T-helper 22 cell (primary cell): ENCODE measurements at regions not wholly inside any gene's neighbourhood (a gene's known extent, or its start where the extent isn't known, plus 50 kb on each side); places are given as distances from the start of the nearest gene placed in this dataset.

Experiments used
- DNase-seq: peaks from one replicate; pipeline ENCODE4 v3.0.0-alpha.2; 2020; ENCODE audit warnings: low read depth

DNA sequence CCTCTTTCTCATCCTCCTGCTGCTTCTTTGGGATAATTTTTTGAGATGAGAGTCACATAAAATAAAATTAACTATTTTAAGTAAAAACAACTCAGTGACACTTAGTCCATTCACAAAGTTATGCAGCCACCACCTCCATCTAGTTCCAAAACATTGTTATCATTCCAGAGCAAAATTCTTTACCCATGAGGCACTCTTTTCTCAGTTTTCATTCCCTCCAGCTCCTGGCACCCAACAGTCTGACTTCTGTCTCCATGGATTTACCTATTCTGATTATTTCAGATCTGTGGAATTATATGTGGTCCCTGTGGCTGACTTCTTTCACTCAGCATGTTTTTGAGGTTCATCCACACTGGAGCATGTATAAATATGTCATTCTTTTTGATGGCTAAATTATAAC lies 239.9 kb upstream of the DYNLRB2 start:
- DNase-seq, result no peak

DNA sequence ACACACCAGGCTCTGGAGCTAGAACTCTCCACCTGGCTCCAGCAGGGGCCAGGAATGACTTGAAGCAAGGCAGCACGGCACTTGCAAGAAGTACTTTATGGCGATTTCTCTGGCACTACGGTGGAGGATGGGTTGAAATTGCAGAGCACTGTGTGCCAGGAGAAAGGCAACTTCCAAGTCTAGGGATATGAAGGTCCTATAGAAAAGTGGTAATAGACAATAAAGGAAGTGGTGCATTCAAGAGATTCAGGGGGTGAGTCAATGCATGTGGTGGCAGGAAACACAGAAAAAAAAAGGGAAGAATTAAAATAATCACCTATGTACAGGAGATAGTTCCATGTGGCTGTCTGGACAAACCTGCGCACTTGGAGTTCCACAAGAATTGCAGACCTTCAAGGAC lies 240.3 kb upstream of the DYNLRB2 start:
- no peak for DNase-seq

DNA sequence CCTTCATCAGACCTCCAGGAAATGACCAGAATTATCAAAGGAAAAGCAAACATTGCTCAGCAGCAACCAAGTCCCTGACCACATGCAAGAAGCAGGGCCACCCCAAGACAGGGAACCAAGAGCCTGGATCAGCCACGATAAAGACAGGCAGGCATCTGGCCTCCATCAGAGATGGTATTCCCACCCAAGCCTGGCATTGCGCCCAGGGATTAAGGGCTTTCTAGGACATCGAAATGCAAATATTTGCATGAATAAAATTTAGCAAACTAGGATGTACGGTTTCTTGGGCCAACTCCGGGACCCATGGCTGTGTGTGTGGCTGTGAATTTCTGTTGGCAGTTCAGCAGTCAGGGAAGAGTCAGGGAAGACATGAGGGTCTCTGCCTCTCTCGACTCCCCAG lies 241.4 kb upstream of the DYNLRB2 start:
- no peak for DNase-seq

DNA sequence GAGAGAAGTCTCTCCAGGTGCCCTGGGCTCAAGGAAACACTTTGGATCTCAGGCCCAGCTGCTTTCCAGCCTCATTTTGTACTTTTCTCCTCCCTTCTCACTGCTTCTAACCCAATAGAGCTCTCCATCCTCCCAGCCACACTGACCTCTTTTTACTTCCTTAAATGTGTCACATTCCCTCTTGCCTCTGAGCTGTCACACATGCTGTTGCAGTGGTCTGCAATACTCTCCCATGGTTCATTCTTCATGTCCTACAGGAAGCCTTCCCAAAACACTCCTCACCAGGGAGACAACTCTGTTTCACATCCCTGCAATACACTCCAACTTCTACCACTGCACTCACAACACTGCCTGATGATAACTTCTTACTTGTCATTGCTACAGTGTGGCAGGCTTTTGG lies 242.1 kb upstream of the DYNLRB2 start:
- no peak for DNase-seq

DNA sequence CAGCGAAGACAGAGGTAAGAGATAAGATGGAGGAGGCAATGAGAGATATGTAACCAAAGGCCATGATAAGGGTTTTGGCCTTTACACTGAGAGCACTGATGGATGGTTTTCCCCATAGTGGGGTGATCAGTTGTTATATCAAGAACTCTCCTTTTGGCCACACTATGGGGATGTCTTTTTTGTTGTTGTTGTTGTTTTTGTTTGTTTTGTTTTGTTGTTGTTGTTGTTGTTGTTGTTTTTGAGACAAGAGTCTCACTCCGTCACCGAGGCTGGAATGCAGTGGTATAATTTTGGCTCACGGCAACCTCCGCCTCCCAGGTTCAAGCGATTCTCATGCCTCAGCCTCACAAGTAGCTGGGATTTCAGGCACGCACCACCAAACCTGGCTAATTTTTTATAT lies 244.8 kb upstream of the DYNLRB2 start:
- no peak for DNase-seq

DNA sequence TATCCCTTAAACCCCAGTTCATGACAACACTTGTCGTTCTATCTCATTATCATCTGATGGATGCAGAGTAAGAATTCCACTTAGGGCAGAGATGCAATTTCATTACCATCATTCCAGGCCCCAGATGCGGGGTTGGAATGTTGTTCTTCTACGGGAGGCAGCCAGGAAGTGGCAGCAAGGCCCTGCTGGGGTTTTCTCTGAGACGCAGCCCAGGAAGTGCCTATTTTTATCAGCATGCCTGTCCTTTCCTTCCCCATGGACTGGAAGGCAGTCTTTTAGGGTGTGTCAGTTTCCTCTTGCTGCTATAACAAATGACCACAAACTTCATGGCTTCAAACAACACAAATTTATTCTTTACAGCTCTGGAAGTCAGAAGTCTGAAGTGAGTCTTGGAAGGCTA lies 246.6 kb upstream of the DYNLRB2 start:
- DNase-seq, result no peak

DNA sequence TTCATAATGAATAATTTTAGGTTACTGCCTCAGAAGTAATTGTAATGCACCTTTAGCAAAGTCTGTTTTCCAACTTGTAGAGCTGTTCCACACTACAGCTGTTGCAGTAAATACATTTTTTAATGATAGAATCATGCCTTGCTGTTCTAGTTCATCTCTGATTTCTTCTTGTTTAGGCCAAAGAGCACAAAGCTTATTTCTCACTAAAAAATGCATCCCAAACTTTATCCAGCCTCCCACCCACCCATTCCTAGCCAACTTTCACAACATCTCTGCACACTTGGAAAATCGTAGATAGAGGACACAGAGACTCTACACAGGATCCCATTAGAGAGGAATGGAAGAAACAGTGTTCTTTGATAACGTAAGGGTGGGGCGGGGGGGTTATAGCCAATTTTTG lies 252.2 kb upstream of the DYNLRB2 start:
- no peak for DNase-seq

DNA sequence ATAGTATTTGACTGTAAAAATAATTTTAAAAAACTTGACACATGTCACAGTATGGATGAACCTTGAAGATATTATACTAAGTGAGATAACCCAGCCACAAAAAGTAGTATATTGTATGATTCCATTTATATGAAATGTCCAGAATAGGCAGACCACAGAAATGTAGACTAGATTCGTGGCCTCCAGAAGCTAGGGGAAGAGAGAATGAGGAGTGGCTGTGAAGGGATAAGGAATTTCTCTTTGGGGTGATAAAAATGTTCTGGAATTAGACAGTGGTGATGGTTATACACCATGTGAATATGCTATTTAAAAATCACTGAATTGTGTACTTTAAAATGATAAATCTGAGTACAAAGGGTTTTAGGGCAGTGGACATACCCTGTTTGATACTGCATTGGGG lies 253.1 kb upstream of the DYNLRB2 start:
- DNase-seq, result no peak

DNA sequence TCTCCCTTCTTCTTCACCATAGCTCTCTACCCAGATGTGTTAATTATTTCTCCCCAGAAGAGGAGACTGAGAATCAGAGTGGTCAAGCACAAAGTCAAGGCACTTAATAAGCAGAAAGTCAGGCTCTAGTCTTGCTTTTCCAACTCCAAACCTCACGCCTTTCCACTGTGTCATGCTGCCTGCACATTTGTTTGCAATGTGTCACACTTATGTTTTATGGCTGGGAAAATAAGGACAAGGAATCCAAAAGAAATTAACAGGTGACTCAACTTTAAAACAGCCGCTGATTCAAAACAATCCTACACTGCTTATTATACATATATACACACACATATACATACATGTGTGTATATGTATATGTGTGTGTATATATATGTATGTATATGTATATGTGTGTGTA lies 255.7 kb upstream of the DYNLRB2 start:
- DNase-seq, result no peak

DNA sequence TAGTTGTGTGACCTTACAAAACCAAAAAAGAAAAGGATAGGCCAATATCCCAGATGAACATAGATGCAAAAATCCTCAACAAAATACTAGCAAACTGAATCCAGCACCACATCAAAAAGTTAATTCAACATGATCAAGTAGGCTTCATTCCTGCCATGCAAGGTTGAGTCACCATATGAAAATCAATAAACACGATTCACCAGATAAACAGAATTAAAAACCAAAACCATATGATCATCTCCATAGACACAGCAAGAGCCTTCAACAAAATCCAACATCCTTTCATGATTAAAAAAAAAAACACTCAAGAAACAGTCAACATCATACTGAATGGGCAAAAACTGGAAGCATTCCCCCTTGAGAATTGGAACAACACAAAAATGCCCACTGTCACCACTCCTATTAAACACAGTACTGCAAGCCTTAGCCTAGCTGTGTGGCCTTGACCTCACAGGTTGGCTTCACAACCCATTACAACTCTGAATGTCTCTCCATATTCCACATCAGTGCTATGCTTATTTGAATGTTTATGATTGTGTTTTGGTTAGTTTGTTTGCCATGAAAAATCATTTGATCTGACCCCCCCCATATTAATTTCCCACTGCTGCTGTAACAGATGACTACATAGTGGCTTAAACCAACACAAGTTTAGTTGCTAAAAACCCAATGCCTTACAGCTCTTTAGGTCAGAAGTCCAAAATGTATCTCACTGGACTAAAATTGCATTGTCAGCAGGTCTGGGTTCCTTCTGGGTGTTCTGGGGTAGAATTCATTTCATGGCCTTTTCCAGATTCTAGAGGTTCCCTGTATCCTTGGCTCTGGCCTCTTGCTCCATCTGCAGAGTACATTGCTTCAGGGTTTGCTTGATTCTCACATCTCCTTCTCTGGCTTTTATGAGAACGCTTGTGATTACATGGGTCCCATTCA lies 257.1 kb upstream of the DYNLRB2 start:
- DNase-seq, result no peak

DNA sequence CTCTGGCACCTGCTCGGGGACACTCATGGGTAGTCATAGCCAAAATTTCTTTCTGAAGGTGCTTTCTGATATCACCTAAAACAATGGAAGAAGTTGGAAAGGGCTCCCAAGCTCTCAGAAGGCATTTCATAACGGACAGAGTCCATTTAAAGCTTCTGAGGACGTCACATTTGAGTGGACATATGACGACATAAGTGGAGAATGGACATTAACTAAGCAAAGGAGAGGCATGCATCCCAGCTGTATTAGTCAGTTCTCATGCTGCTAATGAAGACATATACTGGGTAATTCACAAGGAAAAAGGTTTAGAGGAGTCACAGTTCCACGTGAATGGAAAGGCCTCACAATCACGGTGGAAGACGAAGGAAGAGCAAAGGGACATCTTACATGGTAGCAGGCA lies 260.2 kb upstream of the DYNLRB2 start:
- DNase-seq, result no peak

DNA sequence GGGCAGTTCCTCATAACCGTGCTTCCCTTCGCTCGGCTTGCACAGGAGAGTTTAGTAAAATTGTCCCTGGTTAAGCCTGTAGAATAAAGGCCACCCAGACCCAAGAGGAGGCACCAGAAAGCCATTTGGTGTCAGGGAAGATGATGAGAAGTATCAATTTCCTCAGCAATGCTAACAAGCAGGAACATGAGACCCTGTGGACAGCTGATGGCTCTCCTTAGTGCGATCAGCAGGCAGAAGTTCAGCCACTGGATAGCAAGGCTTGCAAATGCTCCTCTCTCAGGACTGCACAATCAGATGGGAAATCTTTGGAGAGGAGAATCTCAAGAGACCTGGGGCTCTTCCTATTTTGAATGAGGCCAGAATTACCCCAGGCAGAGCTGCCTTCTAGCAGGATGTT lies 261.1 kb upstream of the DYNLRB2 start:
- no peak for DNase-seq

DNA sequence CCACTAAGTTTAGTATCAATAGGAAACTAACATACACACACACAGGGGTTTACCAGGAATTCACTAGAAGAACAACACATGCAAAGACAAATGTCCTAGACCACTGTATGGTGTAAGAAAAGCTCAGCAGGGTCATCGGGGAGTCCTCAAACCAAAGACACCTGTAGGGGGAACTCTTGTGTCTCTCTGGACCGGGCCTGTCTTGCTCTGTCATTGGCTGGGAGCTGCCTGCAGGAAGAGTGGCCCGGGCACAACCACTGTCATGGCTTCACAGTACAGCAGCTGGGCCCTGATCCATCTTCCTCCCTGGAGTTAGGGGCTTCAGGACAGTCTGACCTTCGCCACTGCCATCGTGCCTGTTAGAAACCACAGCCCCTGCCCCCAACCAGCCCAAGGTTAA lies 263.6 kb upstream of the DYNLRB2 start:
- DNase-seq, result no peak

DNA sequence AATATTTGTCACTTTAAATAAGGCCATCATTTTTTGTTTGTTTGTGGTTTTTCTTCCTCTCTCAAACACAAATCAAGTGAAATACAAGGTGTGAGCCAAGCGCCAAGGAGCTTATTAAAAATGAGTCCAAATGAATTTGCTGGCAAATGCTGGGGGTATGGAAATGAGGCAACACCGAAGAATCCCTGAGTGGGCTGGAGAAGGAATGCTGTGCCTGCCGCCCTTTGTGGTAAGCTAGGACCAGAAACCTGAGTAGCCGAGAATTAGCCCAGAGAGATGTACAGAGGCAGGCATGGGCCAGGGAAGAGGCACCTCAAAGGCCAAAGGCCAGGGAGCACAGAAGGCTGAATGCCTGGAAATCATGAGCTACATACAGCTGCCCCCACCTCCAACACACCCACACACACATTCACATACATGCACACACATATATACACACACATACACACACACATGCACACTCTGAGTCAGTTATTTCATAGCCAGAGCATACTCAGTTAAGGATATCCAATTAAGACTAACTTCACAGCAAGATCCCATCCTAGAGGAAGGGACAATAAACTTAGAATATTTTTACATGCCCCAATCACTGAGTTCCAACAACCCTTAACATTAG lies 266.1 kb upstream of the DYNLRB2 start:
- DNase-seq, result no peak

DNA sequence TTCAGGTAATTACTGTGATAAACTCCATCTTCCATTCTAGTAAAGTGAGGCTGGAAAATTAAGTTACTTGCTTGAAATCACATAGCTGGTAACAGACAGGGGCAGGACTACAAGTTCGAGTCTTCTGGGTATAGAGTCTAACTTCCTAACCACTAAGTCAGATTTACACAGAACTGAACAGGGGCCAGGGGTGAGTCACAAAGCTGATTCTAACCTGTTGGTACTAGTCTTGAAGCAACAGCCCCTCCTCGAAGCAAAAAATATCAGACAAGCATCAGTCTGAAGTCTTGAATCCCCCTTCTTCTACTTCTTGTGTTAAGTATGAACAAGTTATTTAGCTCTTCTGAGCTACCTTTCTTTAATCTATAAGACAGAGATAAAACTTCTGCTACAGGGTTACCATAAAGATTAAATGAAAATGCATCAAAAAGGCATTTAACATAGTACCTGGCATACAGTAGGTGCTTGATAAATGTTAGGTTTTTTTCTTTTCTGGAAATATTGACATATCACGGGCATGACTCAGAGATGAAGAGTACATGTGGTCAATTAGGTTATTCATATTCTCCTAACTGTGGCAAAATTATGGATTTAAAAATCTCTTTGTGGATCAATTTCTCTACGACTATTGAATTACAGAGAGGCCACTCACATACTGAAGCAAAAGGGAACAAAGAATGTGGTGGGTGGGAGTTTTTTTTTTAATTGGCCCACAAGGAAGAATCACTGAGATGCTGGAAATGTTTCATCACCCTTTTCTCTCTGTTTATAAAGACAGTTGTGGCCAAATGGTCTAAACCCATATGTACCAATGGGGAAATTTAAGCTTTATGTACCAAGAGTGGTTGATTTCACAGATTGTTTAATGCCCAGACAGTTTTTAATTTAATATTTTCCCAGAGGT lies 266.9 kb upstream of the DYNLRB2 start:
- no peak for DNase-seq

DNA sequence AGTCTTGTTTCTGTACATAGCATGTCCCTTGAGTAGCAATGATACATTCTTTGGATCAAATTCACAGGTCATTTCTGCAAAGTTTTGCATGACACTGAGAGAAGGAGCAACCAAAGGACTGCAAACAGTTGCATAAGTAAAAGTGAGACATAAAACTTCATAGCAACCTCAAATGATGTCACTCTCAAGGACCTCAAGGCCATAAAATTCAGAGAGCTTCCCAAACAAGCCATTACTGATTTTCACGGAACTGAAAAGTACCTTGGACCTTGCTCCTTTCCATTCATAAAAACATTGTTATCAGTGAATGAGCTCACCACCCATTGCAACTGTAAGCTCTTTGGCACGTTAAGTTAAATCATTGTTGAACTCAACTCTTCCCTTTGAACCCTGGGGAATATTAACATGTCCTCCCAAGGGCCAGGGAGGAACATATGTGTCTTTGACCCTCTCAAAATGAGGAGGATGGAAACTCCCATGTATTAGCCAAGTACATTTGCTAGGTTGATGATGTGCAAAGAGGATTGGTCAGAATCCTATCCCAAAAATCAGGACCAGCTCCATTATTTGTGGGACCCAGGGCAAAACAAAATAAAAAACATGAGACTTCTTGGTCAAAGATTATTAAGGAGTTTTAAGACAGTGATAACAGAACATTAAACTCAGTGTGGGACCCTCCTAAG lies 275.0 kb upstream of the DYNLRB2 start:
- DNase-seq, result no peak

DNA sequence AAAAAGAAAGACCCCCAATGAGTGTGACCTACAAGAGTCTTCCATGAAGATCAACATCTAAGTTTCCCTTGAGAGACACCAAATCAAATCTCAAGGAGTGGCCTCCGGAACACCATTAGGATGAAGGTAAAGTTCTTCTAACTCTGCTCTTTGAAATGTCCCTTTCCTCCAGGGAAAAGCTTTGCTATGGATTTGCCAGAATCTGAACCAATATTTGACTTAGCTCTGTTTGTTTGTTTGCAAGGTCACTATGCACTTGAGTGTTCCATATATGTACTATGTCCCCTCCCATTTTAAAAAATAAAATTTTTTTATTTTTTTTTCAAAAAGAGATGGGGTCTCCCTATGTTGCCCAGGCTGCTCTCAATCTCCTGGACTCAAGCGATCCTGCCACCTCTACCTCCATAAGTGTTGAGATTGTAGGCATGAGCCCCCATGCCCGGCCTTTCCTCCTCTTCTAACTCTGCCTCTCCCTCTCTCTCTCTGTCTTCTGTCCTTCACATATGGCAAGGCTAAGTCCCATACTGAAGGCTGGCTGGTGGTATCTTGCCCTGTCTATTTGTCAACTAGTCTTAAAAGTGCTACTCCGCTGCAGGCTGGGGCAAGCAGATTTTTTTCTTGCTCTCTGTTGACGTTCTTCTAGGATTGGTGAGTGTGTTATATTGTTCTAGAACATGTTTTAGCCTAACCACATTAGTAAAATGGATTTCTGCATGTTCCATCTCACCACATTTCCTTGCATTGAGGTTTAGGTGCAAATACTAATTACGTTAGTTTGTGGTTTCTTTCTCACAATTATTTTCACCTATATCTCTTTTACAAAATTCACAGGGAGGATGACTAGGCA lies 276.7 kb upstream of the DYNLRB2 start:
- no peak for DNase-seq

DNA sequence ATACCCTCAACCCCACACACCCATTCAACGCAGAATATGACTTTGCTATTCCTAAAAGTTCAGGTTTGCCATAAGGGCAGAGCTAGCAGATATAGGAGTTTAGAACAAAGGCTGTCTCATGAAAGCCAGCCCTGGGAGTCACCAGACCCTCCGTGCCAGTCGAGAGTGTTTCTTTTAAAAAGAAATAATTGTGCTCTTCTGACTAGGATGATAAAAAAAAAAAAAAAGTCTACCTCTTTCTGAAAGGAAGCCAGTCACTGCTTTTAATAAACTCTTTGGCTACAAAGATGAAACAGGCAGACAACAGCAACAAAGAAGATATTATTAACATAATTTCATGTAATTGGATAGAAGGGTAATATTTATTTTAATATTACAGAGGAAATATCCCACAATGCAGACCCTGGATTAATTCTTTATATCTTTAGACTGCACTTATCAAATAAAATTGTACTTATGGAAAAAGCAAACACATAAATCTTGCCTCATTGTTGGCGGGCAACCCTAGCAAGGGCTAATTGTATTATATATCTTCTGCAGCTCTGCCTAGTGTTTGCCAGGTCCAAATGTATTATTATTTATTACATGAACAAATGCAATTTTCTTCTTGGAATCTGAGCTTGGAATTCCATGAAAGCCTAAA lies 277.5 kb upstream of the DYNLRB2 start:
- DNase-seq, result no peak

DNA sequence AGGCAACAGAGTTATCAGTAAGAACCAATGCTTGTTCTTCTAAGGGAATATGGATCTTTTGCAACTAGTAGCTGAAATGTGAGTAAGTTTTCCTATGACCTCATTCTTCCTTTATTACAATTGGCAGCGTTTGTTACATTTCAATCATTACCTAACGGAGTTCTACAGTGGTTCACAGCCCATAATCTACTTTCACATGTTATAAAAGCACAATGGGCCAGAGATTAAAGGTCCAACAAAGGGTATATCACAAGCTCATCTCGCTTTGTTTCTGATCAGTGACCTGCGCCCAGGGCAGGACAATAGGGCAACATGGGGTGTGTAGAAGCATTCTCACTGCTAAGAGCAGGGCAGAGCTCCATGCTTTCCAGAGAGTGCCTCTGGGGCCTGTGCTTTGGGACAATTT lies 279.9 kb upstream of the DYNLRB2 start:
- DNase-seq, result no peak

DNA sequence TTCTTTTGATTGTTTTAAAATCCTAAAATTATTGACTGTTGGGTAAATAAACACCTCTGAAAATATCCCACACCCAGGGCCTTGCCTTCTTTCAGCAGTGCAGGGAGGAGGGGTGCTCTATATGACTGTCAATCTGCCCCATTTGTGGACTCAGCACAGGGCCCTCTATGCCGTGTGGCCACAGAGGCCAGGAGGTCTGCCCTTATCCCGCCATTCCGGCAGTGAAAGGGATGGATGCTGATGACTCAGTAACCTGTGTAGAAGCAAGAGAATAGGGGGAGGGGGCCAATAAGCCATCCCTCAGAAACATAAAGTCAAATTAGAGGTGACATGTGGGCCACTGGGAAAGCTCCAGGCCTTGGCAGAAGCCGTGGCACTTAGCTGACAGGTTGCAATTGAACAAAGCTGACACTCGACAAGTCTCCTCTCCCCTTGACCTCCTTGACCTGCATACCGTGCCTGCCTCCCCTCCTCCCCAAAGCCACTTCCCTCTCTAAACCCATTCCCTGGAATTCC lies 281.4 kb upstream of the DYNLRB2 start:
- DNase-seq, result no peak
